ENCODE measurements at regions not wholly inside any gene's neighbourhood (a gene's known extent, or its start where the extent isn't known, plus 50 kb on each side); places are given as distances from the start of the nearest gene placed in this dataset.

GRCh38 chr10:80917636-80918035, 379.9 kb downstream of the SH2D4B start:
- Histone ChIP-seq H2BK120ac (replicated peaks; ENCODE audit: low read depth, low read length) (no peak overlapping the region), H3K18ac (ENCODE audit: extremely low read depth, low read length) (peak overlapping the region; percentile 10; the same call in 1 of the 2 replicates), H3K4ac (replicated peaks; ENCODE audit: insufficient read length, low read depth, low read length) (no peak overlapping the region), H3K36me3 (ENCODE audit: control insufficient read depth in 2 of 4, insufficient read depth in 4 of 4, low read length in 3 of 4) (no peaks in the 10 kb centered on the region), H4K8ac (ENCODE audit: extremely low read depth, insufficient read depth, low read length) (no peak overlapping the region), H3K27me3 (replicated peaks in 1 of 4; ENCODE audit: control insufficient read depth in 3 of 4, extremely low read depth in 1 of 4, insufficient read depth in 3 of 4, low read length in 3 of 4) (no peaks in the 10 kb centered on the region), H2BK5ac (ENCODE audit: low read depth, low read length) (no peak overlapping the region), H3K23ac (ENCODE audit: insufficient read length) (no peak overlapping the region), H3K9me3 (ENCODE audit: insufficient read depth in 2 of 2, low read depth in 1 of 2, low read length in 1 of 2) (no peaks in the 10 kb centered on the region), H3K14ac (ENCODE audit: insufficient read length) (no peak overlapping the region), H2AK5ac (ENCODE audit: low read depth, low read length) (no peak overlapping the region), H3K23me2 (ENCODE audit: low read depth, low read length) (no peaks in the 10 kb centered on the region; the same call in 1 of the 2 replicates), H4K5ac (ENCODE audit: insufficient read length, low read depth, low read length) (no peak overlapping the region), H3K56ac (replicated peaks; ENCODE audit: insufficient read length, low read depth, low read length) (no peak overlapping the region), H2BK20ac (ENCODE audit: low read length) (peak overlapping the region; percentile 27; the same call in 1 of the 2 replicates), H3K4me2 (ENCODE audit: insufficient read depth in 1 of 2, low read depth in 2 of 2, low read length in 2 of 2) (no peak overlapping the region), H3K4me1 (replicated peaks in 1 of 4; ENCODE audit: control insufficient read depth in 3 of 4, insufficient read depth in 4 of 4, low read length in 3 of 4) (no peaks in the 10 kb centered on the region; a peak in 1 of 7 replicates), H3K79me2 (ENCODE audit: control insufficient read depth in 1 of 2, insufficient read depth in 2 of 2, low read length in 2 of 2) (no peaks in the 10 kb centered on the region), H3K4me3 (ENCODE audit: extremely low read depth in 1 of 4, insufficient read depth in 2 of 4, low read depth in 3 of 4, low read length in 4 of 4) (no peak overlapping the region), H3K27ac (ENCODE audit: low read depth, low read length) (no peak overlapping the region), H2AFZ (ENCODE audit: low read length) (peak overlapping the region; percentile 69; the same call in 1 of the 2 replicates), H4K91ac (replicated peaks; ENCODE audit: insufficient read length, low read length) (peak overlapping the region; percentile 1), H3K79me1 (ENCODE audit: low read depth, low read length) (no peaks in the 10 kb centered on the region), H2BK12ac (ENCODE audit: low read depth, low read length) (no peak overlapping the region; the same call in 1 of the 2 replicates), H4K20me1 (replicated peaks in 1 of 2; ENCODE audit: control insufficient read depth in 1 of 2, insufficient read depth in 2 of 2, low read length in 2 of 2) (no peaks in the 10 kb centered on the region), H2BK15ac (ENCODE audit: low read length) (no peak overlapping the region), H3K9ac (replicated peaks in 1 of 4; ENCODE audit: extremely low read depth in 1 of 4, low read depth in 3 of 4, low read length in 3 of 4) (no peak overlapping the region)
- ChIA-PET POLR2A (ENCODE audit: partially characterized antibody) (no interaction called here), CTCF (ENCODE audit: partially characterized antibody) (interaction anchor here (0.6 to 1.3 kb wide), 3 partner anchors 28 to 218 kb away, joined by 3 to 6 read pairs (median 5); no protein-coding TSS in a partner anchor)
- DNase-seq (ENCODE audit: low read depth in 1 of 2, low spot score in 2 of 2) = no peak
- FAIRE-seq = no peak
- WGBS, 2 experiments (ENCODE audit: extremely low coverage in 1 of 2, insufficient coverage in 1 of 2, insufficient read length in 1 of 2, insufficient replicate concordance in 2 of 2, low coverage in 1 of 2, low lambda C conversion rate in 2 of 2, missing lambda C conversion rate in 1 of 2) = 85% methylated on average over 5 of the region's 5 CpGs; no CpG with 5 or more reads in 1 of the 2 experiments
- no peak for TF ChIP-seq CBX8 (IDR thresholded peaks at IDR 0.05; ENCODE audit: borderline replicate concordance, low read depth, low read length)
- no peak for TF ChIP-seq CEBPB (IDR thresholded peaks at IDR 0.05; ENCODE audit: low read depth, low read length)
- TF ChIP-seq JUN (IDR thresholded peaks at IDR 0.05; ENCODE audit: low read depth, low read length) = no peak
- no peak for TF ChIP-seq RFX5 (IDR thresholded peaks at IDR 0.05; ENCODE audit: borderline replicate concordance, low read depth, low read length)
- no peak for TF ChIP-seq MAFK (IDR thresholded peaks at IDR 0.05; ENCODE audit: low read depth, low read length)
- no peak for TF ChIP-seq YY1 (IDR thresholded peaks at IDR 0.05; ENCODE audit: low read depth, low read length)
- no peak for TF ChIP-seq SIN3A (conservative IDR thresholded peaks at IDR 0.05 in 1 of 2, IDR thresholded peaks at IDR 0.05 in 1 of 2; ENCODE audit: low read depth in 1 of 2, low read length in 2 of 2)
- no peak for TF ChIP-seq GABPA (IDR thresholded peaks at IDR 0.05; ENCODE audit: borderline replicate concordance, insufficient read depth, low read length)
- no peak for TF ChIP-seq SP2 (IDR thresholded peaks at IDR 0.05; ENCODE audit: low read length)
- TF ChIP-seq CBX5 (IDR thresholded peaks at IDR 0.05; ENCODE audit: low read depth, low read length) = no peak
- TF ChIP-seq ATF2 (IDR thresholded peaks at IDR 0.05; ENCODE audit: low read length) = no peak
- no peak for TF ChIP-seq NRF1 (IDR thresholded peaks at IDR 0.05; ENCODE audit: low read depth, low read length)
- no peak for TF ChIP-seq ZNF274 (IDR thresholded peaks at IDR 0.05; ENCODE audit: borderline replicate concordance, extremely low read depth, low read length)
